Glutamatergic neuron (in vitro differentiated cells): ENCODE measurements at regions not wholly inside any gene's neighbourhood (a gene's known extent, or its start where the extent isn't known, plus 50 kb on each side); places are given as distances from the start of the nearest gene placed in this dataset.

ENCODE experiments used
- DNase-seq: peaks from one replicate; pipeline ENCODE4 v3.0.0; 2022
- H3K27ac Mint-ChIP-seq: one replicate; pipeline ENCODE4 v1.8.0; 2020; ENCODE audit warnings: mild to moderate bottlenecking, mixed read lengths, inconsistent platforms; ENCODE audit not compliant: unreplicated experiment
- H3K27me3 Mint-ChIP-seq: one replicate; pipeline ENCODE4 v1.8.0; 2020; ENCODE audit warnings: mild to moderate bottlenecking, moderate library complexity, mixed read lengths, inconsistent platforms; ENCODE audit not compliant: unreplicated experiment
- H3K36me3 Mint-ChIP-seq: one replicate; pipeline ENCODE4 v1.8.0; 2020; ENCODE audit warnings: mild to moderate bottlenecking, mixed read lengths, inconsistent platforms; ENCODE audit not compliant: unreplicated experiment
- H3K4me1 Mint-ChIP-seq: one replicate; pipeline ENCODE4 v1.8.0; 2020; ENCODE audit warnings: mild to moderate bottlenecking, low read depth, mixed read lengths, inconsistent platforms; ENCODE audit not compliant: unreplicated experiment
- H3K4me3 Mint-ChIP-seq: one replicate; pipeline ENCODE4 v1.8.0; 2020; ENCODE audit warnings: mild to moderate bottlenecking, mixed read lengths, inconsistent platforms; ENCODE audit not compliant: unreplicated experiment
- H3K9me3 Mint-ChIP-seq: one replicate; pipeline ENCODE4 v1.8.0; 2020; ENCODE audit warnings: mild to moderate bottlenecking, moderate library complexity, mixed read lengths, inconsistent platforms; ENCODE audit not compliant: unreplicated experiment
- CTCF ChIP-seq: fragments of 200-600 bp; sonication (generic); IDR thresholded peaks from one replicate; pipeline ENCODE4 v1.5.0; 2021; ENCODE audit not compliant: partially characterized antibody, unreplicated experiment

GRCh38 chr6:81843302-81843701, 90.8 kb upstream of the TENT5A start:
- H3K36me3 Mint-ChIP-seq, result no peaks in the 10 kb centered on the region
- no peaks in the 10 kb centered on the region for H3K9me3 Mint-ChIP-seq
- H3K4me3 Mint-ChIP-seq, result no peak overlapping the region
- TF ChIP-seq CTCF, result no peak
- DNase-seq, result no peak
- no peaks in the 10 kb centered on the region for H3K27me3 Mint-ChIP-seq
- no peak overlapping the region for H3K27ac Mint-ChIP-seq
- H3K4me1 Mint-ChIP-seq, result no peaks in the 10 kb centered on the region

DNA sequence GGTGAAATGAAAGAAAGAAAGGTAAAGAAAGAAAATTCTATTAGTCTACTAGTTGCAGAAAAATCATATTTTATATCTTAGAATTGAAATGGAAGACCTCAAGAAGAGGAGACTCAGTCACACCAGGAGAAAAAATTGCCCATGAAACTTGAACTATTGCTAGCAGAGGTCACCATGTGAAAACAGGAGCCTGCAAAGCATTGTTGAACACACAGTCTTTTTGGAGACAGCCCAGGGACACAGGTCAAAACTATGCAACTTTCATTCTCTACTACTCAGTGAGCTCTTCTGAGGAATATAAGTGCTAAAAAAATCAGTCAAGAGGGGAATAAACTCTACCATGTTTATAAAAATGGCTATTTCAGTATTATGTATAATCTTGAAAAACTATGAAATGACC, 89.8 kb upstream of the TENT5A start:
- no peak for DNase-seq
- Mint-ChIP-seq H3K27me3 (no peaks in the 10 kb centered on the region), H3K9me3 (no peaks in the 10 kb centered on the region), H3K4me3 (no peak overlapping the region), H3K27ac (no peak overlapping the region), H3K36me3 (no peaks in the 10 kb centered on the region), H3K4me1 (no peaks in the 10 kb centered on the region)
- no peak for TF ChIP-seq CTCF

- no peak overlapping the region for H3K27ac Mint-ChIP-seq
- no peaks in the 10 kb centered on the region for H3K4me1 Mint-ChIP-seq
- H3K27me3 Mint-ChIP-seq, result no peaks in the 10 kb centered on the region
- no peak for DNase-seq
- no peaks in the 10 kb centered on the region for H3K36me3 Mint-ChIP-seq
- H3K9me3 Mint-ChIP-seq, result no peaks in the 10 kb centered on the region
- no peak overlapping the region for H3K4me3 Mint-ChIP-seq
- TF ChIP-seq CTCF, result no peak
Observed at GRCh38 chr6:81838724-81839426, 86.4 kb upstream of the TENT5A start.

DNA sequence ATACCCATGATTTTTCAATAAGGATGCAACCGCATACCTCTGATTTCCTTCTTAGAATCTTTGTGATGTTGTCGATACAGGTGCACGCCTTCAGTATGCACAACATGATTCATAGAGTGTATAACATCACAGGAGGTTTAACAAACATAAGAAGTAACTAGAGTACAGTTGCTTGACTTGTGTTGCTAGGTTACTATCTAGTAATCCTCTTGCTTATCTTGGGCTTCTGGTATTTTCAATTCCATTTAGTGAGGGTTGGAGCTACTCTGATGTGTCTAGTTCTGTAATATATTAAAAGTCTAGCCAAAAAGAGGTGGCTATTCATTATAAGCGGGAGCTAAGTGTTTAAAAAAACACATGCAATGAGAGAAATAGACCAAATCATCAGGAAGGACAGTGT, 85.5 kb upstream of the TENT5A start:
- Mint-ChIP-seq H3K4me3 (no peak overlapping the region), H3K9me3 (no peaks in the 10 kb centered on the region), H3K4me1 (no peaks in the 10 kb centered on the region), H3K36me3 (no peaks in the 10 kb centered on the region), H3K27me3 (no peaks in the 10 kb centered on the region), H3K27ac (no peak overlapping the region)
- no peak for TF ChIP-seq CTCF
- no peak for DNase-seq

DNA sequence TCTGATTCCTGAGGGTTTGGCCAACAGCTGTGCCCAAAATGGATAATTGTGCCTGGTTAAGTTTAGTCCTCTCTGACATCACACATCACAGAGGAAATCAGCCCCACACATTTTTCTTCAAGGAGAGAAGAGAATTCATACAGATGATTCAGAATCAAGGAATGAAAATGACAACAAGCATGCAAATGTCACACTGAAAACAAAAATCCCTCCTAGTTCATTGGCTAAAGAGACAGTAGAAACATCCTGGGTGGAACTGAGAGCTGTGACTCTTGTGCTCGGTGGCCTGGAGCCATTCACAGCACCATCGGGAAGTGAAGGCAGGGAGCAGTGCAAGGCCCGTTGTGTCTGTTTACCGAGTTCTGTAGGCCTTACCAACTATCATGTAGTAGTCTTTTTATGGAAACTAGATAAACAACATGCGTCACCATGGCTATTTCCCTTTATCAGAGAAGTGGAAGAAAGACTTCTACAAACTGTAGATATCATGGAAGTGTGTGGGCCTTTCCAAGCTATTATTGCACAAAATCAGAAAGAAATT, 81.7 kb upstream of the TENT5A start:
- DNase-seq, result no peak
- no peak overlapping the region for H3K4me3 Mint-ChIP-seq
- no peak overlapping the region for H3K27ac Mint-ChIP-seq
- no peaks in the 10 kb centered on the region for H3K36me3 Mint-ChIP-seq
- no peak for TF ChIP-seq CTCF
- no peaks in the 10 kb centered on the region for H3K27me3 Mint-ChIP-seq
- no peaks in the 10 kb centered on the region for H3K9me3 Mint-ChIP-seq
- H3K4me1 Mint-ChIP-seq, result no peaks in the 10 kb centered on the region
